ENCODE measurements at regions not wholly inside any gene's neighbourhood (a gene's known extent, or its start where the extent isn't known, plus 50 kb on each side); places are given as distances from the start of the nearest gene placed in this dataset.

DNA sequence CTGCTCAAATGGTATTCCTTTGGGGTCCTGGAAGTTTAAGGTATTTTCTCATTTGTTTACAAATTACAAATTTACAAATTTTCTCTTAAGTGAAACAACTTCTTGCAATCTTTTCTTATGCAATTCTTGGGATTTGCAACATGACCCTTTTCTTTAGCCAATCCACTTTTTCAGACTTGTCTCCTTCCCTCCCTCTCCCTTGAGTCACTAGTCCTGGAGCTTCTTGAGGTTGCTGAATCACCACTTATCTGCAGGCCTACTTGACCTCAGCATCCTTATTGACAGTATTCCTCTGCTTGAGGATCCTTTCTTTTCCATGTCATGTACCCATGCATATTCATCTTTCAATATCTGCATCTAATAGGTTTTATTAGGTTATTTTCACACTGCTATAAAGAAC, 302.8 kb upstream of the ADAMTS5 start:
- no peaks in the 10 kb centered on the region for H3K9me3 ChIP-seq (replicated peaks; ENCODE audit: control insufficient read depth, insufficient read depth, low read length)
- no peaks in the 10 kb centered on the region for H3K27me3 ChIP-seq (ENCODE audit: control insufficient read depth in 2 of 2, insufficient read depth in 2 of 2, low read length in 2 of 2)
- FAIRE-seq (no peak), DNase-seq (ENCODE audit: low read depth, low spot score) (peak; percentile 9)
- no peaks in the 10 kb centered on the region for H3K79me2 ChIP-seq (ENCODE audit: control insufficient read depth, insufficient read depth, low read length)
- no TSS peak for BruUV-seq (replicated peaks)
- H3K27ac ChIP-seq (ENCODE audit: insufficient read depth, low read depth, low read length) = no peak overlapping the region
- no peak for TF ChIP-seq MYC (IDR thresholded peaks at IDR 0.05; ENCODE audit: low read depth, low read length)
- TF ChIP-seq FOS (IDR thresholded peaks at IDR 0.05; ENCODE audit: borderline replicate concordance, insufficient read depth, low read length) = peak; percentile 58
- TF ChIP-seq POLR2AphosphoS5 (IDR thresholded peaks at IDR 0.05; ENCODE audit: insufficient read depth, low read depth, low read length) = no peak
- peak; percentile 54 for TF ChIP-seq GATA2 (IDR thresholded peaks at IDR 0.05; ENCODE audit: insufficient read depth, insufficient read length, low read depth, low read length)
- intact Hi-C loops (cut with micrococcal nuclease) (no loop called here), dilution Hi-C loops (cut with MboI; ENCODE audit: extremely low pct_ligation_motif_present, low sequenced_read_pairs) (no loop called here)
- no peak overlapping the region for H3K4me2 ChIP-seq (ENCODE audit: insufficient read depth, low read length)
- no peaks in the 10 kb centered on the region for H4K20me1 ChIP-seq (replicated peaks; ENCODE audit: control insufficient read depth, extremely low read depth, insufficient read depth, low read length)
- H3K9ac ChIP-seq (replicated peaks; ENCODE audit: extremely low read depth, insufficient read depth, low read length) = no peak overlapping the region
- H3K4me3 ChIP-seq (replicated peaks in 1 of 3; ENCODE audit: insufficient read depth in 1 of 3, low read depth in 1 of 3, low read length in 3 of 3) = no peak overlapping the region
- H2AFZ ChIP-seq (ENCODE audit: low read depth, low read length) = no peak overlapping the region
- no peaks in the 10 kb centered on the region for H3K4me1 ChIP-seq (ENCODE audit: control insufficient read depth, extremely low read depth, insufficient read depth, low read length)
- CTCF ChIA-PET = interaction anchor here (0.9 kb wide), 1 partner anchor 295 kb away, joined by 4 read pairs; no protein-coding TSS in a partner anchor
- no peaks in the 10 kb centered on the region for H3K9me1 ChIP-seq (replicated peaks; ENCODE audit: control insufficient read depth, extremely low read depth, insufficient read depth, low read length)
- POLR2A ChIA-PET = no interaction called here
- no peaks in the 10 kb centered on the region for H3K36me3 ChIP-seq (ENCODE audit: control insufficient read depth in 2 of 2, extremely low read depth in 1 of 2, insufficient read depth in 2 of 2, low read length in 2 of 2)

DNA sequence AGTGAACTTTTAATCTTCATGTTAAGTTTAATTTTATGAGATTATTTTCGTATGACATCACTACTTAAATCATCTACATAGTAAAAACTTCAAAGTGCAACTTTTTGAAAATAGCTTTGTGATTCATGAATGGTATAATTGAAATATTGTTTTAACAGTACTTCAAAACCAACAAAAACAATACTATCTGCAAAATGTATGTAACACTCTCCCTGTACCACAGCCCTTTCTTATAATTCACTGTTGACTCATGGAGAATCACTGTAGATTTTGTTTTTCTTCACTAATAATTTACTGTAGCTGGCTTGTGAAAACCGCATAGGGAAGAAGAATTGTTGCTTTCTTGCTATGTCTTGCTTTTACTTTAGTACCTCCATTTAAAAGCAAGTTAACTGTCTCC, 301.4 kb upstream of the ADAMTS5 start:
- Histone ChIP-seq H3K4me3 (replicated peaks in 1 of 3; ENCODE audit: insufficient read depth in 1 of 3, low read depth in 1 of 3, low read length in 3 of 3) (no peak overlapping the region), H3K9me1 (replicated peaks; ENCODE audit: control insufficient read depth, extremely low read depth, insufficient read depth, low read length) (no peaks in the 10 kb centered on the region), H3K4me2 (ENCODE audit: insufficient read depth, low read length) (no peak overlapping the region), H3K27ac (ENCODE audit: insufficient read depth, low read depth, low read length) (no peak overlapping the region), H3K4me1 (ENCODE audit: control insufficient read depth, extremely low read depth, insufficient read depth, low read length) (no peaks in the 10 kb centered on the region), H3K9ac (replicated peaks; ENCODE audit: extremely low read depth, insufficient read depth, low read length) (no peak overlapping the region), H3K27me3 (ENCODE audit: control insufficient read depth in 2 of 2, insufficient read depth in 2 of 2, low read length in 2 of 2) (no peaks in the 10 kb centered on the region), H3K9me3 (replicated peaks; ENCODE audit: control insufficient read depth, insufficient read depth, low read length) (no peaks in the 10 kb centered on the region), H3K36me3 (ENCODE audit: control insufficient read depth in 2 of 2, extremely low read depth in 1 of 2, insufficient read depth in 2 of 2, low read length in 2 of 2) (no peaks in the 10 kb centered on the region), H4K20me1 (replicated peaks; ENCODE audit: control insufficient read depth, extremely low read depth, insufficient read depth, low read length) (no peaks in the 10 kb centered on the region), H3K79me2 (ENCODE audit: control insufficient read depth, insufficient read depth, low read length) (no peaks in the 10 kb centered on the region), H2AFZ (ENCODE audit: low read depth, low read length) (no peak overlapping the region)
- ChIA-PET POLR2A (no interaction called here), CTCF (interaction anchor here (1.3 kb wide), 1 partner anchor 9 kb away, joined by 4 read pairs; no protein-coding TSS in a partner anchor)
- dilution Hi-C loops (cut with MboI; ENCODE audit: extremely low pct_ligation_motif_present, low sequenced_read_pairs) (no loop called here), intact Hi-C loops (cut with micrococcal nuclease) (no loop called here)
- no TSS peak for BruUV-seq (replicated peaks)
- TF ChIP-seq FOS (IDR thresholded peaks at IDR 0.05; ENCODE audit: borderline replicate concordance, insufficient read depth, low read length) = no peak
- DNase-seq (ENCODE audit: low read depth, low spot score) (no peak), FAIRE-seq (no peak)
